GM19455 (cell line): ENCODE measurements at regions not wholly inside any gene's neighbourhood (a gene's known extent, or its start where the extent isn't known, plus 50 kb on each side); places are given as distances from the start of the nearest gene placed in this dataset.

Source experiments
- ATAC-seq: cut with Tn5 transposase; IDR thresholded peaks from one replicate; pipeline ENCODE4 v1.9.1; 2021; ENCODE audit not compliant: unreplicated experiment

- no peak for ATAC-seq
Observed at GRCh38 chr18:29140590-29140989, 963.7 kb upstream of the CDH2 start.

- ATAC-seq, result no peak
Observed at GRCh38 chr18:29137773-29138495, 961.0 kb upstream of the CDH2 start.

- ATAC-seq, result no peak
Observed at GRCh38 chr18:29123706-29124530, 947.0 kb upstream of the CDH2 start.

- no peak for ATAC-seq
Observed at GRCh38 chr18:29104671-29105070, 927.7 kb upstream of the CDH2 start.

GRCh38 chr18:29104227-29104626, 927.3 kb upstream of the CDH2 start:
- ATAC-seq, result no peak

- ATAC-seq, result no peak
Observed at GRCh38 chr18:29096079-29096770, 919.3 kb upstream of the CDH2 start.

DNA sequence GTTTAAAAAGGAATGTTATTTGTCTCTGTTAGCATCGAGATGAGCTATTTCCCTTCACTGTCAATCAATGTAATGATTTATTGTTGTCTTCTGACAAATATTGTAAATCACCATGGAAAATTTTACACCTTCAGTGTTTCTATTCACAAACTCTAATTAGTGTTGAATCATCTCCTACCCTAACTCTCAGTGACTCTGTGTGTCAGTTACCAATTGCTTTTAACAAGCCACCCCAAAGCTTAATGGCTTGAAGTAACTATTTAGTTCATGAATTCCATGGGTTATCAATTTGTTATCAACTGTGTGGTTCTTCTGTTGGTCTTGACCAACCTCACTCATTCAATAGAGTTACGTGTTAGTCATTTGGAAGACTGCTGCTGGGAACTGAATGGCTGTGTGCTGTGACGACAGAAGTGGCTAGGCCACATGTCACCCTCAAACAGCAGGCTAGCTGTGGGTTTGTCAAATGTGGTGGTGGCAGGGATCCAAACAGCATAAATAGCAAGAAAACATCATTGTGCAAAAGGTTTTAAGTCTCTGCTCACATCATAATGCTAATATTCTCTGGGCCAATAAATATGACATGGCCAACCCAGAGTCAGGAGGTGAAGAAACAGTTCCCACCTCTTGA, 910.8 kb upstream of the CDH2 start:
- ATAC-seq, result no peak

GRCh38 chr18:29084120-29084519, 907.2 kb upstream of the CDH2 start:
- ATAC-seq, result no peak

GRCh38 chr18:29083545-29083944, 906.6 kb upstream of the CDH2 start:
- ATAC-seq, result no peak

DNA sequence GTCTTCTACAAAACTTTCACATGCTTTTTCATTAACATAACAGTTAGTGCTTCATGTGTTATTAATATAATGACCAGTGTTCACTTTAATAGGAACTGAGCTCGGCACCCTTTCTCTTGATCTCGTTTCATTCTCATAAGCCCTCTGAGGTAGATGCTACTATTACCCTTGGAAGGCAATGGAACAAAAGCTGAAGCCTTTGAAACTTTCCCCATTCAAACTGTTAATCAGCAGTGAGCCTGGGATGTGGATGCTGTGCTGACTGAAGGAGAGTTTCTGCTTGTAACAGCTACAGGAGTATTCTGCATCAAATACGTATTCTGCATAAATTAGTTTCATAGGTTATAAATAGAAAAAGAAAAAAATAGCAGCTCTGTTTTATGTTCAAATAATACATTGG, 904.0 kb upstream of the CDH2 start:
- no peak for ATAC-seq

GRCh38 chr18:29078273-29078672, 901.3 kb upstream of the CDH2 start:
- ATAC-seq, result no peak

DNA sequence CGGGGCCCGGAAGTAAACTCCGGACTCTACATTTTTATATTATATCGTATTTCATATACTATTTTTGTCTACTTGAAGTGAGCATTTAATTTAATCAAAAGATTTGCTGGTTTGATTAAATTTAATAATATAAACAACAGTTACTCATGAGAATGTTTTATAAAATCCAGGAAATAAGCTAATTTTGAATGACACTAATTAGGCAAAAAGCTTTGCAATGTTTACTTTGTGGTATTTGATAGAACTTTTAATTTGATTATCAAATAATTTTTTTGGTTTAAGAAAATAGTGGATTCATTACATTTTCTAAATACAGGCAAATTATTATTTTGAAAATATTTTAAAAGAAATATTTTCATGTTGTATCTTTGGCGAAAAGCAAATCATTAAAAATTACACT, 900.4 kb upstream of the CDH2 start:
- no peak for ATAC-seq

GRCh38 chr18:29076645-29077044, 899.7 kb upstream of the CDH2 start:
- ATAC-seq, result no peak

GRCh38 chr18:29074147-29074546, 897.2 kb upstream of the CDH2 start:
- no peak for ATAC-seq

DNA sequence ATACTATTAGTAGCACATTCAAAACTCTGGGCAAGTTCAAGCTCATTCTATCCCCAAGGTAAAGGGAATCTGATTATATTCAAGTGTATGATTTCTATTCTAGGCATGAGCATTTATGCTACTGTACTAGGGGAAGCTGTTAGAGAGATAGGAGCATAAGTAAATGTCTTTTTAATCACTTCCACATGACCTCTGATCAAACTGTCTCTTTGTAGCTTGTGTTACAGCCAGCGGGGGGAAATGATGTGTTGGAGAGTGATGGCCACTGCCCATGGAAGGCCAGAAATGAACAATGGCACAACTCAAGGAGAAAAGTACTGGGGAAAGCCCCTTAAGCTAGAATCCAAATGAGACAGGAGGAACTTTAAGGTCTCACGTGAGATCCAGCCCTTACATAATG, 894.9 kb upstream of the CDH2 start:
- no peak for ATAC-seq

GRCh38 chr18:29063346-29063745, 886.4 kb upstream of the CDH2 start:
- ATAC-seq, result no peak

GRCh38 chr18:29062921-29063320, 886.0 kb upstream of the CDH2 start:
- ATAC-seq, result no peak

- no peak for ATAC-seq
Observed at GRCh38 chr18:29060349-29060748, 883.4 kb upstream of the CDH2 start.

GRCh38 chr18:29057703-29058102, 880.8 kb upstream of the CDH2 start:
- no peak for ATAC-seq

DNA sequence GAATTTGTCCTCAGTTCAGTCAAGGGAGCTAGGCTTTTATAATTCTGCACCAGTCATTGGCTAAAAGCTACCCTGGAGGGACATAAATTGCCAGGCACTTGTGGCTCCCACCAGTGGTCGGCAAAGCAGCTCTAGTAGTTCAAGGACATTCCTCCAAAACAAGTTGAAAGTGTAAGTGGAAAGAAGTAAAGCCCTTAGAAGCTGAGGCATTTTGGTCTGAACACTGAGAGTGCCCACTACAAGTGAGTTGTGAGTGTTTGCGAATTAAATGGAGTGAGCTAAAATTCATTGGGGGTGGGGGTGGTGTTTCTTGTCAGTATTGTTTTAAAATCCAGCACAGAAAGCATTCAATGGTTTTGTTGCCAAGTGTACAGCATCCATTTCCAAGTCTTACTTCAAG, 879.9 kb upstream of the CDH2 start:
- ATAC-seq, result no peak

DNA sequence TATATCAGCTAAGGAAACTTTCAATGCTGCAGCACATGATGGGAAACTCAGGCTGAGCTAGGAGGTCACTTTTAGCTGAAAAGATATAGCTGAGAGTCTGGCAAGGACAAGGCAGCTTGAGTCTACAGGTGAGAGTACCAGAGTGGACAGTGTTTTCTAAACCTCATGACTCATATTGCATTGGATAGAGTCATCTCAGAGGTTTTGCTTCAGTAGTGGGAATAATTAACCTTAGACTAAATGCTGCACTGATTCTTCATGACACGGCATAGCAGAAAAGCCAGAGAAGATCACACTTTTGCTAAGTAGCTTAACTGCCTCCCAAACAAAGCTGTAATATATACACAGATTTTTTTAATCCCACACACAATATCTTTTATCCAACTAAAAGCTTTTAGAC, 865.0 kb upstream of the CDH2 start:
- ATAC-seq, result no peak
